Testis (tissue), 2 donors: ENCODE measurements at regions not wholly inside any gene's neighbourhood (a gene's known extent, or its start where the extent isn't known, plus 50 kb on each side); places are given as distances from the start of the nearest gene placed in this dataset.

Source experiments
- POLR2A ChIP-seq: fragments of 450-650 bp; IDR thresholded peaks from one replicate; pipeline ENCODE4 v1.6.1; 2017; ENCODE audit warnings: antibody characterized with exemption, mild to moderate bottlenecking, moderate library complexity
- TF ChIP-seq, protein P1 (sequence below), 3 experiments: fragments of 450-650 bp in 2 of 3; fragments of 200-600 bp in 1 of 3; sonication (generic) in 1 of 3; IDR thresholded peaks; one replicate each; pipeline ENCODE4 v1.5.1; 2016 to 2019; ENCODE audit warnings: antibody characterized with exemption in 3 of 3, mild to moderate bottlenecking in 2 of 3, moderate library complexity in 1 of 3

DNA sequence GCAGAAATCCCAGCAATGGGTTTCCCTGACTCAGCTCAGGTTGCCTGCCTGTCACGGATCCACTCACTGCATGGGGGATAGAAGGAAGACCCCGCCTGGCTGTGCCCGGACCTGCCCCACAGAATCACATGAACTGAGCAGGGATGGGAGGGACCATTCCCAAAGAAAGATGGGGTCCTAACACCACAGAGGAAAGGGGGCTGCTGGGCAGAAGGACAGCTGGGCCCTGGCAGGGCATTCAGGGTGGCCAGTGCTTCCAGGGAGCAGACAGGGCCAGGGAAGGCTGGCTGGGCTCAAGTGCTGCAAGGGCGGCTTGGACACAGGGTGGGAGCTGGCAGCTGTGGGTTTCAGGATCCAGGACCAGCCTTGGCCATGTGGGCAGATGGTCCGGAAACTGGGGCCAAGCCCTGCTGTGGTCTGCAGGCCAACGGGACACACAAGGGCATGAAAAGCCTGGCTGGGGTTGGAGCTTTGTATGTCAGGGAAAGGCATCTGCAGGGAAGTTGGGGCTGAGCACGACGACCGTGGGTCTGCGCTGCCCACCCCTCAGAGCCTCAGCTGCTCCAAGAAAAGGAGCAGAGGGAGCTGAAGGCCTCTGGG, 723.9 kb downstream of the PTPRU start:
- no peak for TF ChIP-seq POLR2A
- TF ChIP-seq, protein P1, sequence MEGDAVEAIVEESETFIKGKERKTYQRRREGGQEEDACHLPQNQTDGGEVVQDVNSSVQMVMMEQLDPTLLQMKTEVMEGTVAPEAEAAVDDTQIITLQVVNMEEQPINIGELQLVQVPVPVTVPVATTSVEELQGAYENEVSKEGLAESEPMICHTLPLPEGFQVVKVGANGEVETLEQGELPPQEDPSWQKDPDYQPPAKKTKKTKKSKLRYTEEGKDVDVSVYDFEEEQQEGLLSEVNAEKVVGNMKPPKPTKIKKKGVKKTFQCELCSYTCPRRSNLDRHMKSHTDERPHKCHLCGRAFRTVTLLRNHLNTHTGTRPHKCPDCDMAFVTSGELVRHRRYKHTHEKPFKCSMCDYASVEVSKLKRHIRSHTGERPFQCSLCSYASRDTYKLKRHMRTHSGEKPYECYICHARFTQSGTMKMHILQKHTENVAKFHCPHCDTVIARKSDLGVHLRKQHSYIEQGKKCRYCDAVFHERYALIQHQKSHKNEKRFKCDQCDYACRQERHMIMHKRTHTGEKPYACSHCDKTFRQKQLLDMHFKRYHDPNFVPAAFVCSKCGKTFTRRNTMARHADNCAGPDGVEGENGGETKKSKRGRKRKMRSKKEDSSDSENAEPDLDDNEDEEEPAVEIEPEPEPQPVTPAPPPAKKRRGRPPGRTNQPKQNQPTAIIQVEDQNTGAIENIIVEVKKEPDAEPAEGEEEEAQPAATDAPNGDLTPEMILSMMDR (IDR thresholded peaks at IDR 0.05) = no peak
